OCI-LY1 (cell line): ENCODE measurements at regions not wholly inside any gene's neighbourhood (a gene's known extent, or its start where the extent isn't known, plus 50 kb on each side); places are given as distances from the start of the nearest gene placed in this dataset.
A peak's percentile ranks its signal among the peaks of the same experiment; 100 is the strongest.

Experiments
- H2AFZ ChIP-seq: fragments of 200-600 bp; sonication (generic), shearing (Covaris generic); 2 replicates; pipeline ENCODE4 v1.6.0; 2014; ENCODE audit warnings: antibody characterized with exemption, mild to moderate bottlenecking, low read length
- H3F3A ChIP-seq: fragments of 200-600 bp; sonication (generic), shearing (Covaris generic); 2 replicates; pipeline ENCODE4 v1.6.0; 2014; ENCODE audit warnings: mild to moderate bottlenecking, antibody characterized with exemption, low read length, moderate library complexity; ENCODE audit not compliant: insufficient read depth
- H3K27ac ChIP-seq: fragments of 200-600 bp; sonication (generic); 2 replicates; pipeline ENCODE4 v1.5.1; 2014; ENCODE audit warnings: low read length, mixed run types, mild to moderate bottlenecking, low read depth; ENCODE audit not compliant: poor library complexity, severe bottlenecking
- H3K27me3 ChIP-seq: fragments of 200-600 bp; sonication (generic); 2 replicates; pipeline ENCODE4 v1.6.0; 2014; ENCODE audit warnings: antibody characterized with exemption, mild to moderate bottlenecking, low read length, moderate library complexity; ENCODE audit not compliant: insufficient read depth
- H3K36me3 ChIP-seq: fragments of 200-600 bp; sonication (generic); 2 replicates; pipeline ENCODE4 v1.6.1; 2014; ENCODE audit warnings: mild to moderate bottlenecking, antibody characterized with exemption, low read length, moderate library complexity, mixed read lengths; ENCODE audit not compliant: insufficient read depth
- H3K4me1 ChIP-seq: fragments of 200-600 bp; sonication (generic); 2 replicates; pipeline ENCODE4 v1.5.1; 2014; ENCODE audit warnings: mild to moderate bottlenecking, low read length, moderate library complexity; ENCODE audit not compliant: insufficient read depth, severe bottlenecking
- H3K4me2 ChIP-seq: fragments of 200-600 bp; sonication (generic), shearing (Covaris generic); 2 replicates; pipeline ENCODE4 v1.6.1; 2014; ENCODE audit warnings: low read length
- H3K4me3 ChIP-seq: fragments of 200-600 bp; sonication (generic); 2 replicates; pipeline ENCODE4 v1.5.1; 2014; ENCODE audit warnings: low read length, low read depth, mild to moderate bottlenecking, mixed read lengths; ENCODE audit not compliant: poor library complexity, severe bottlenecking
- H3K79me2 ChIP-seq: fragments of 200-600 bp; shearing (Covaris generic); 2 replicates; pipeline ENCODE4 v1.6.1; 2016; ENCODE audit warnings: mixed run types, low read length, mixed read lengths; ENCODE audit not compliant: insufficient read depth
- H3K9ac ChIP-seq: fragments of 200-600 bp; sonication (generic), shearing (Covaris generic); 2 replicates; pipeline ENCODE4 v1.6.1; 2014; ENCODE audit warnings: mild to moderate bottlenecking, low read length, mixed read lengths
- H3K9me2 ChIP-seq: fragments of 200-600 bp; sonication (generic), shearing (Covaris generic); 2 replicates; pipeline ENCODE4 v1.6.1; 2014; ENCODE audit warnings: low read depth, mild to moderate bottlenecking, low read length, mixed read lengths
- H3K9me3 ChIP-seq: fragments of 200-600 bp; shearing (Covaris generic); 2 replicates; pipeline ENCODE4 v1.6.1; 2014; ENCODE audit warnings: low read length, mixed read lengths
- H4K20me1 ChIP-seq: fragments of 200-600 bp; sonication (generic), shearing (Covaris generic); 2 replicates; pipeline ENCODE4 v1.6.0; 2016; ENCODE audit warnings: mild to moderate bottlenecking, low read length; ENCODE audit not compliant: insufficient read depth
- EZH2 ChIP-seq: fragments of 200-600 bp; sonication (generic), shearing (Covaris generic); IDR thresholded peaks from 2 replicates; pipeline ENCODE4 v1.8.0; 2017; ENCODE audit warnings: borderline replicate concordance, mixed run types, mild to moderate bottlenecking, antibody characterized with exemption, low read length, moderate library complexity, mixed read lengths
- TF ChIP-seq, protein P1 (sequence below): fragments of 200-600 bp; sonication (generic), shearing (Covaris generic); IDR thresholded peaks from 2 replicates; pipeline ENCODE4 v1.5.1; 2017; ENCODE audit warnings: mild to moderate bottlenecking, antibody characterized with exemption, low read length, moderate library complexity, mixed read lengths

DNA sequence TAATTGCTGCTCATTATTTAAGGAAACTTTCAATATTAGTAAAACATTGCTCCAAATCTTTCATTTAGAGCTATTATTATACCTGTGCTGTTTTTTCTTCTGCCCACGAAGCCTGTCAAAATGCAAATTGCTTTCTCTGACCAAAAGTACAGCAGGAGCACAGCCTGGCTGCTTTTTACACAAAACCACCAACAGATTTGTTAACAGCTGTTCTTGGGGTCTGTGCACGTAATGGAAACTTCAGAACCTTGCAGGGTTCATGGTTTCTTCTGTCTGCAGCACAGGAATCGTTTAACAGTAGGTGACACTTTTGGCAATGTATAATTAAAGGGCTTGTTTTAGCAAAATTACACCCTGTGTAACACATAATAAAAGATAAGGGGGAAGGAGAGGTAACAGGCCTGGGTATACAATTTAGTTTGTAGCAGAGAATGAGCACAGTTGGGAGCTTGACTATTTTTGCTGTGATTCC is 447.3 kb downstream of the KCNJ3 start:
- Histone ChIP-seq H3F3A (peaks cover 4% of the 10 kb centered on the region; the same call in 1 of the 2 replicates), H3K27ac (peak overlapping the region; percentile 100), H4K20me1 (no peaks in the 10 kb centered on the region), H2AFZ (no peak overlapping the region), H3K9ac (peak overlapping the region; percentile 87), H3K4me3 (peak overlapping the region; percentile 65), H3K9me3 (0 out of 2 replicates have a peak, but pooled peaks cover 5% of the 10 kb centered on the region), H3K9me2 (no peaks in the 10 kb centered on the region), H3K4me2 (peak overlapping the region; percentile 86), H3K4me1 (peaks cover 77% of the 10 kb centered on the region), H3K36me3 (0 out of 2 replicates have a peak, but pooled peaks cover 4% of the 10 kb centered on the region), H3K79me2 (no peaks in the 10 kb centered on the region), H3K27me3 (no peaks in the 10 kb centered on the region)
- no peak for TF ChIP-seq EZH2
- TF ChIP-seq, protein P1, sequence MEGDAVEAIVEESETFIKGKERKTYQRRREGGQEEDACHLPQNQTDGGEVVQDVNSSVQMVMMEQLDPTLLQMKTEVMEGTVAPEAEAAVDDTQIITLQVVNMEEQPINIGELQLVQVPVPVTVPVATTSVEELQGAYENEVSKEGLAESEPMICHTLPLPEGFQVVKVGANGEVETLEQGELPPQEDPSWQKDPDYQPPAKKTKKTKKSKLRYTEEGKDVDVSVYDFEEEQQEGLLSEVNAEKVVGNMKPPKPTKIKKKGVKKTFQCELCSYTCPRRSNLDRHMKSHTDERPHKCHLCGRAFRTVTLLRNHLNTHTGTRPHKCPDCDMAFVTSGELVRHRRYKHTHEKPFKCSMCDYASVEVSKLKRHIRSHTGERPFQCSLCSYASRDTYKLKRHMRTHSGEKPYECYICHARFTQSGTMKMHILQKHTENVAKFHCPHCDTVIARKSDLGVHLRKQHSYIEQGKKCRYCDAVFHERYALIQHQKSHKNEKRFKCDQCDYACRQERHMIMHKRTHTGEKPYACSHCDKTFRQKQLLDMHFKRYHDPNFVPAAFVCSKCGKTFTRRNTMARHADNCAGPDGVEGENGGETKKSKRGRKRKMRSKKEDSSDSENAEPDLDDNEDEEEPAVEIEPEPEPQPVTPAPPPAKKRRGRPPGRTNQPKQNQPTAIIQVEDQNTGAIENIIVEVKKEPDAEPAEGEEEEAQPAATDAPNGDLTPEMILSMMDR = no peak

- Histone ChIP-seq H3K4me1 (peaks cover 67% of the 10 kb centered on the region), H3K9me3 (no peaks in the 10 kb centered on the region)
These were observed 442.9 kb downstream of the KCNJ3 start for GRCh38 chr2:155141418-155141817.

GRCh38 chr2:155125585-155126230 is 427.2 kb downstream of the KCNJ3 start:
- no peaks in the 10 kb centered on the region for H3K4me1 ChIP-seq
- H3K27ac ChIP-seq = no peak overlapping the region
- H3K36me3 ChIP-seq = no peaks in the 10 kb centered on the region
- no peak overlapping the region for H3K4me3 ChIP-seq
- no peak for TF ChIP-seq EZH2
- TF ChIP-seq, protein P1 = no peak
- H3K4me2 ChIP-seq = no peak overlapping the region
- H3K27me3 ChIP-seq = no peaks in the 10 kb centered on the region
- no peaks in the 10 kb centered on the region for H3K9me2 ChIP-seq
- 0 out of 2 replicates have a peak, but pooled peaks cover 5% of the 10 kb centered on the region for H3K9me3 ChIP-seq
- no peak overlapping the region for H2AFZ ChIP-seq
- H3K9ac ChIP-seq = no peak overlapping the region
- no peaks in the 10 kb centered on the region for H3F3A ChIP-seq
- H3K79me2 ChIP-seq = no peaks in the 10 kb centered on the region
- H4K20me1 ChIP-seq = no peaks in the 10 kb centered on the region

More at GRCh38 chr2:155141418-155141817, 442.9 kb downstream of the KCNJ3 start:
- TF ChIP-seq EZH2 = no peak
- TF ChIP-seq, protein P1 = no peak
- Histone ChIP-seq H3K27me3 (no peaks in the 10 kb centered on the region), H3K36me3 (no peaks in the 10 kb centered on the region), H2AFZ (no peak overlapping the region), H3K9me2 (no peaks in the 10 kb centered on the region), H3K79me2 (no peaks in the 10 kb centered on the region), H4K20me1 (no peaks in the 10 kb centered on the region), H3F3A (peaks cover 3% of the 10 kb centered on the region; the same call in 1 of the 2 replicates), H3K4me2 (0 out of 2 replicates have a peak overlapping the region, but pooled peaks have one; percentile 19), H3K27ac (peak overlapping the region; percentile 100), H3K9ac (no peak overlapping the region), H3K4me3 (no peak overlapping the region)
